NCI-H1930 (cell line): ENCODE measurements at regions not wholly inside any gene's neighbourhood (a gene's known extent, or its start where the extent isn't known, plus 50 kb on each side); places are given as distances from the start of the nearest gene placed in this dataset.
"Not testable (repeated sequence)": the region's sequence is repeated elsewhere in the genome, so short reads cannot be mapped to it uniquely, and the experiment has no call there.

Experiments
- DNase-seq, 2 experiments: peaks; one replicate each; lab custom pipeline; 2025; lab: John Stamatoyannopoulos, UW

DNA sequence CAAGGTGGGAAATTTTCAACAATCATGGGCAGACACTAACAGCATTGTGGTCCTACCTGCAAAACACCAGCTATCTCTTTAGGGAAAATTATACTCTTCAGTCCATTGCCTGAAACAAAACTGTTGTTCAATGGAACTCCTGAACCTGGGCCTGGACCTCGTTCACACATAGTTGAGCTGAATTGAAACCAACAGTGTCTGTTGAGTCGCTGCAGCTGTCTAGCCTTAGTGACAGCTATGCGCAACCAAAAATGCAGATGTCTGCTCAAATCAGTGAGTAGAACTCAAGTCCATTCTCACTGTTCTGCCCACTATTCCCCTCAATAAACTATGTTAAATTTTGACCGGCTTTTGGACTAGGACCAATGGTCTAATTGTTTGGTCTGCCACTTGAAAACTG is 286.2 kb downstream of the TFAP2A start:
- DNase-seq, result no peak

DNA sequence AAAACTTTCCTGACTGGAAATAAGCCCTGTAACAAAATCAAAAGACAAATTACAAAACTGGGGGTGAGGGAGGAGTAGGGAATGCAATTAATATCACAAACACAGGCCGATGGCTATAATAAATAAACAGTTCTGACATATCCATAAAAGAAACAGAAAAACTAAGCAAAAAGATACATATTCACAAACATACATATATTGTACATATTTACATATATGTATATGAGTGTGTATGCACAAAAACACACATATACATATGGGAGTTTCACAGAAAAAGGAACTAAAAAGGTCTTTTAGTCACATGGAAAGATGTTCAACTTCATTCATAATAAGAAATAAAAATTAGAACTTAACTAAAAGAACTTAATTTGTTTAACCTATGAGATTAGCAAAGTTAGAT is 292.7 kb downstream of the TFAP2A start:
- DNase-seq, result no peak

DNA sequence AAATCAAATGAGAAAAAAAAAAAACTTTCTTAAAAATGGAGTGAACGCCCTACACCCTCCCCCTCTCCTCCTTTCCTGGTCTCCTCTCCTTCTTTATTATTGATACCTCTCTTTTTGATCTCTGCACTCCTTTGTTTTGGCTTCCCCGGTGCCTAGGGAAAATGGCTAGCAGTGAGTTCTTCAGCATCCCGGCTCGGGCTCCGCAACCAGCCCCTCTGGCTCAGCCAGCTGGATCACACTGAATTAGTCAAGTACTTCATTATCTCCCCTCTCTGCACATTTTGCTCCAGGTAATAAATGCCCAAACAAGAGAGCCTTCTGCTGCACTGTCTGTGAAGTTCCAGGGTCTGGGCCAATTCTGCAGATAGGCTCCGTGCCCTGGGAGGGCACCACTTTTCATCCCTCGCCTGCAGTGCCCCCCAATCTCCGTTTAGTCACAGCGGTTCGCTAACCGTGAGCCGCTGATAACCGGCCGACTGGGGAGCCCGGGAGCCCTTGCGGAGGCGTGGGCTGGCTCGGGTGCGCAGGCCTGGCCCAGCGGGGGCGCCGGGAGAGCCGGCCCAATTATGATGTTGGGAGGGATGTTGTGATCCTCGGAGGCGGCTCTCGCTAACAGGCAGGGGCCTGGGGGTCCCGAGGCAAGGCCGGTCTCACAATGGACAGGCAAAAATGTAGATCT is 301.9 kb downstream of the TFAP2A start:
- DNase-seq, result no peak

DNA sequence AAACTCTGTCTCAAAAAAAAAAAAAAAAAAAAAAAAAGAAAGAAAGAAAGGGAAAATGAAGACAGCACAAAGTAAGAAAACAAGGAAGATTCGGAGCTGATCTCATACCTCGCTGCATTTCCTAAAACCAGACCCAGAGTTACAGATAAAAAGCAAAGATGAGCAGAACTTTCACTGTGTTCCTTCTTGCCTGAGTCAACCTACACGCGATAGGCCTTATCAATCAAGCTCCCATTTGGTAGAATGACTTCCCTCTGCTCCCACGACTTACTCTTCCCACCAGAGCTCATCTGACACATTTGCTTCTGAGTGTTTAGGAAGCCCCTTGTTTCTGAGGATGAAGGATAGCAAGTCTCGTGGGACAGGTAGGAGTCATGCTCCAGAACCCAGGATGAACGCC is 302.9 kb downstream of the TFAP2A start:
- no peak for DNase-seq

DNA sequence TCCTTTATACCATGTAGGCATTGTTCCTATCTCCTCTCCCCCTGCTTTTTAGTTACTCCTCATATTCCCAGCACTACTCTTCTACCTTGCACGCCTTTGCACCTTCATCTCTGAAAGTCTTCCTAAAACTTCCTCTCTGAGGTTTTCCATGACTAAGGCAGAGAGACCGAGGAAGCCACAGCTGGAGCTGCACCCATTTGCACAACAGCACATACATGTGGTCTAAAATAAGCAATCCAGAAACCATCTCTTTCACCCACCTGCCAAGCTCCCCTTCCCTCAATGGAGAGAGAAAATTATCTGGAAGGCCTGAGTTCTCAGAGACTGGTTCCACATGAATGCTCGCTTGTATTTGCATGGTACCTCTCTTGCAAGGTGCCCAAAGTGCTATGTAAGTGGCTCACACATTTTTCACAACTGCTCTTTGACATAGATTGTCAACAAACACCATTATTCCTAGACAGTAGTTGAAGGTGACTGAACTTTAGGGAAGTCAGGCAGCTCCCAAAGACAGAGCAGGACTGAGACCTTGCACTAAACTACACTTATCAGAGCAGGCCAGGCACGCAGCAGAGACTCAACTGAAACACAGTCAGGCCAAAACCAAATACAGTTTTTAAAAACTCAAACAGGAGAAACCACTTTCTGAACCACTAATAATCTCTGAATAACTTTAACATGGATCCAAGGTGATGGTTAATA is 313.2 kb downstream of the TFAP2A start:
- no peak for DNase-seq

DNA sequence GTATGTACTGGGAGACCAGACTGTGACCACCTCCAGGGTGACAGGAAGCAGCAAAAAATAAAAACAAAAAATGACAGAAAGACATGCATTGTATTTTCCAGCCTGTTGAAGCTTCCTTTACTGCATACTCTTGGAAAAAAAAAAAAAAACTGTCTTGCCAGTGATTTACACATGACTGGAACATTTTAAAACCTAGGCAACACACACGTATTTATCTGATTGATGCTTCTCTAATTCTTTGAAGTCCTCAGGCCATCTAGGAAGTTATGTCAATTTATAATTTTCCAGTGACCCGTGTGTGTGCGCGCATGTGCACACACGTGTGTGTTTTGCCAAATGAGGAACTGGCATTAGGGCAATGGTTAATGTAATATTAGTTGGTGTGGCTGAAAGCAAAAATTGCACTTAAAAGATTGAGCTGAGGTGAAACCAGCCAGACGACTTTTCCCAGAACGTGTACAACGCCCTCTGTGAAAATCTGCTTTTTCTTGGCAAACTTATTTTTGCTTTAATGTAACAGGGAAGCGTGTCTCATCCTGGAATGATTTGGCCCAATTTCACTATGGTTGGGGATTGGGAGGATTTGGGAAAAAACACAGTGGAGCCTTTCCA is 315.2 kb downstream of the TFAP2A start:
- DNase-seq, result no peak

DNA sequence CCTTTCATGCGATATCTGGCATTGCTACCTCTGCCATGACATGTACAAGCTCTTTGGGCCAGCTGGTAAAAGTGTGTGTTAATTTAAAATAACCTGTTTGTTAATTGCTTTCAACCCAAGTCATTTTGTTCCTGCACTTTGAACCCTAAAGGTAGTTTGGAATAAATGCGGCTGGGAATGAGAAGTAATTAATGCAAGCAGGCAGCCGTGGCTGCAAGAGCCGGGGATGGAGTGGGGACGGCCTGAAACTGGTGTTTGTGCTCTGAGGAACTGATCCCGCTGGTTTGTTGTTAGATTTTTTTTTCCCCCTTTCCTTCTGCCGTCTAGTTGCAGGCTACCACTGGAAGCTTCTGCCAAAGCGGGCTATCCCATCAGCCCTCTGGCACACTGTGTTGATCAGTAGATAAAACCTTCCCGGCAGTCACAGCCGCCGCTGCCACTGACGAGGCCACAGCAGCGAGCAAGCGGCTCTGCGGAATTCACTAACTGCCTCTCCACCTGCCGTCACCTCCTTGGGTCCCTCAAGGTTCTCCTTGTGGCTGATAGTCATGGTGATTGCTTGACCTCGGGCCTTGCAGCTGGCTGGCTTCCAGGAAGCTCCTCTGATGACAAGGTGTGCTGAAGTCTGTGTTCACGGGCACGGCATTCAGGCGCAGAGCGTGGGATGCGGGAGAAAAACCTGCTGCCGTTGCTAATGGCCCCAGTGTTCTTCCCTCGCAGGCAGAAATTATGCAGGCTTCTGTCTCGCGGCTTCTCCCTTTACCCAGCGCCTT is 315.9 kb downstream of the TFAP2A start:
- DNase-seq, result no peak

DNA sequence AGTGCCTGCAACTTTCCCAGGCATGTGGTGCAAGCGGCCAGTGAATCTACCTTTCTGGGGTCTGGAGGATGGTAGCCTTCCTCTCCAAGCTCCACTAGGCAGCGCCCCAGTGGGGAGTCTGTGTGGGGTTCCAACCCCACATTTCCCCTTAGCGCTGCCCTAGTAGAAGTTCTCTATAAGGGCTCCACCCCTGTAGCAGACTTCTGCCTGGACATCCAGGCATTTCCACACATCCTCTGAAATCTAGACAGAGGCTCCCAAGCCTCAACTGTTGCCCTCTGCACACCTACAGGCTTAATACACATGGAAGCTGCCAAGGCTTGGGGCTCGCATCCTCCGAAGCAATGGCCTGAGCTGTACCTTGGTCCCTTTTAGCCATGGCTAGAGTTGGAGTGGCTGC is 321.6 kb downstream of the TFAP2A start:
- no peak for DNase-seq

DNA sequence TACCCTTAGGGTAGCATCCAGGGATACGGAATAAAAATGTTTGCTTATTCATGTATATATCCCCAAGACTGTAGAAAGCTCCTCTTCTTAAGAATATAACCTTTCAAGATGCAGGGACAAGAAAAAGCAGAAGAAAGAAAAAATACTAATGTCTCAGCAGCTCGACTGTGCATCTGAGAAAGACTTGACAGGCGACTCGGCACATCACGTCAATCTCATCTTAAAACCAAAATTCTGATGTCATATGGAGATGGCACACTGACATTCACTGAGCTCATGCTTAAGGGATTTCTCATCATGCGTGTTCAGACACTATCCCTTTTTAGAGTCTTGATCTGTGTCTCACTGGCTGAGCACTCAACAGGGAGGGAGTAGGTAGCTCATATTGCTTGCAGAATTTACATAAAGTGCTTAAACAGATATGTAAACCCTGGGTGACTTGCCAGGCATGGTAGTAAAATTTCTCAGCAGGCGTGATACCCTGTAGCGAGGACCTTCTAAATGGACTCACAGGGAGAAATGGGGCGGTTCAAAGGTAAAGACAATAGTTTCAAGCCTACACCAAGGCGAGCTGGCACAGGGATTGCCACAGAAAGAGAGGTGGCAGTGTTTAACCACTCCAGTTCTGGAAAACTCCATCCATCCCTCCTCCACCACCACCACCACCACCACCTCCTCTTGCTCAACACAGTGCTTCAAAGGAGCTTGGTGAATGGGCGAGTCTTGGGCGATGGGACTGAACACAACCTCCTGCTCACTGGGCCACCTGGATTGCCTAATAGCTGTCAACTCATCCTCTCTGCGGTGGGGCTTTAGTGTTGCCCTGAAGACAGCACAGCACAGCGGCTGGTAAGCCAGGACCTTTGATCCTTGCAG is 330.5 kb downstream of the TFAP2A start:
- DNase-seq, result no peak

DNA sequence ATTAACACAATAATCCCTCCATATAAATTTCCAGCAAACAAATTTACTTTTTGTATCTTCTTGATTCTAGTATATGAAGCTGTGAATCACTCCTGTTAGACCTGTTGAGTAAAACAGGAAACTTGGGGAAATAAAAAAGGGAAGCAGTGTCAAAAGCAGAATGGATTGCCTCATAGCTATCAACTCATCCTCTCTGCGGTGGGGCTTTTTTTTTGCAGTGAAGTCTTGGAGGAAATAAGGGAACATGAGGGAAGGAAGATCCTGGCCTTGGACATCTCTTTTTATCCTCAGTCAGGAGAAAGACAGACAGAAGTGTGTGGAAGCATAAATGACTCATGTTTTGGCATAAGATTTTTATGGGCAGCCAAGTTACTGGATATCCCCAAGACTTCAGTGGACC is 332.5 kb downstream of the TFAP2A start:
- DNase-seq, result no peak

DNA sequence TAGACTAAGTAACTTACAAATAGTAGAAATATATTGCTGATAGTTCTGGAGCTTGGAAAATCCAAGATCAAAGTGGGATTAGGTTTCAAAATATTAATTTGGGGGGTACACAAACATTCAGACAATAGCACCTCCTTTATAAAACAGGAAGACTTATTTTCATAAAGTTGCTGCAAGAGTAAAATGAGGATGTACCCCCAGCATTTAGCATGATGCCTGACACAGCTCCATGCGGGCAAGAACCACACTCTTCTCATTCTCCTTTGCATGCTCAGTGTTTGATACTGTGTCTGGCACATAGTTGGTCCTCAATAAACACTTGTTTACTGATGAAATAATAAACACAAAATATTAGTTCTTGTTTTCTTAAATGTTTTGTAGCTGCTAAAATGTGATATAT is 332.9 kb downstream of the TFAP2A start:
- no peak for DNase-seq

DNA sequence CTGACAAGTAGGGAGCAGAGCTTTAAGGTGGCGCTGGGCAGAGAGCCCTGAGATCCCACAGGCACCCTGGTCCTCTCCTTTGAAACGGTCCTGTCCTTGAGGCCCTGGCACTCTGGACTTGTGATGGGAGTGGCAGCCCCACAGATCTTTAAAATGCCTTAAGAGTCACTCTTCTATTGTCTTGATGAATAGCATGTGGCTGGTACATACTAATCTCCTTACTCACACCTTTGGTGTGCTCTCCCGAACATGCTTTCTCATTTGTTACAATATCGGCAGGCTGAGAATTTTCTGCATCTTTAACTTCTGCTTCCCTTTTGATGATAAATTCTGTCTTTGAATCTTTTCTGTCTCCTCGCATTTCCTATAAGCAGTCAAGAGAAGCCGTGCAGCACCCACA is 333.8 kb downstream of the TFAP2A start:
- DNase-seq, result no peak

DNA sequence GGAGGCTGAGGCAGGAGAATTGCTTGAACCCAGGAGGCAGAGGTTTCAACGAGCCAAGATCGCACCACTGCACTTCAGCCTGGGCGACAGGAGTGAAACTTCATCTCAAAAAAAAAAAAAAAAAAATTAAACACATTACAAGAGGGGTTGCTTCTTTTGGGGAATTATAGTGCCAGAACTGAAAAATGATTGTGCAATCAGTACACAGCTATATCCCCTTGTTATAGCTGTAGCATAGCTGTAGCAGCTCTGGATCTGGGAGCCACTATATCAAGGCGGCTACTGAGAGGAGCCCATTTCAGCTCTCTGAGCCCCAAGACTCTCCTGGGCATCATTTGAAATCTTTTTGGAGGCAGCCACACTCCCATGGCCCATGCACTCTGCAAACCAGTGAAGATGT is 334.3 kb downstream of the TFAP2A start:
- DNase-seq, result no peak

DNA sequence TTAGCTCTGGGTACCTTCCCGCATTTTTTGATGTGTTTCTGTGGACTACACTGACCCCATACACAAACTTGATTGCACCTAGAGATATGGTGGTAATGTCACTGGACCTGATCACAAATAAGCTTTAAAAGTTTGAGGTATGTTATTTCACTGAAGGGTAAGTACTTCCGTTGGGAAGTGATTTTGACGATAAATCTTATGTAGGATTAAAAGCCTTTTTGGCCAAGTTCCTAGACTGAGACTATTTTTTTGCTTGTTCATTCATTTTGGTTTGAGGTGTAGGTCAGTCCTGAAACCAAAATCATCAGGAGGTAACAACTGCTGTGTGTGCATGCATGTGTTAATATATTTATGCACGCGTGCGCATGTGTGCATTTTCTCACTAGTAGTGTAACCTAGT is 336.3 kb downstream of the TFAP2A start:
- no peak for DNase-seq

DNA sequence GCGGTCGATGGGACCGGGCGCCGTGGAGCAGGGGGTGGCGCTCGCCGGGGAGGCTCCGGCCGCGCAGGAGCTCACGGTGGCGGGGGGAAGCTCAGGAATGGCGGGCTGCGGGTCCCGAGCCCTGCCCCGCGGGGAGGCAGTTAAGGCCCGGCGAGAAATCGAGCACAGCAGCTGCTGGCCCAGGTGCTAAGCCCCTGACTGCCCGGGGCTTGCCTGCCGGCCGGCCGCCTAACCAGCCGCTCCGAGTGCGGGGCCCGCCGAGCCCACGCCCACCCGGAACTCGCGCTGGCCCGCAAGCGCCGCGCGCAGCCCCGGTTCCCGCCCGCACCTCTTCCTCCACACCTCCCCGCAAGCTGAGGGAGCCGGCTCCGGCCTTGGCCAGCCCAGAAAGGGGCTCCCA is 340.1 kb downstream of the TFAP2A start:
- not testable (repeated sequence) for DNase-seq

DNA sequence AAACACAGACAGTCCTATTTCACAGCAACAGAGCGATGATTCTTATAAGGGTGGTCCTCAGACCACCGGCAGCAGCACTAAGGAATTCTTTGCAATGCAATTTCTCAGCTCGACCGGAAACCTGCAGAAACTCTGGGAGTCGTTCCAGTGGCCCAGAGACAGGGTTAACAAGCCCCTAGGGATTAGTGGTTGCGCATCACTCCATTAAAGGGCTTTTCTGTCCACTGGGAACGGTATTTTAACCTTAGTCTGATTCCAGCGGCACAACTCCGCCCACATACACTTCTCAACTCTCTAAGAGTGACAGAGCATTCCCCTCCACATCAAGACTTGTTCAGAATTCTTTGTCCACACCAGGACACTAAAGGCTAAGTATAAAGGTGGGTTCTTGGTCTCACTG is 341.5 kb downstream of the TFAP2A start:
- DNase-seq, result no peak

DNA sequence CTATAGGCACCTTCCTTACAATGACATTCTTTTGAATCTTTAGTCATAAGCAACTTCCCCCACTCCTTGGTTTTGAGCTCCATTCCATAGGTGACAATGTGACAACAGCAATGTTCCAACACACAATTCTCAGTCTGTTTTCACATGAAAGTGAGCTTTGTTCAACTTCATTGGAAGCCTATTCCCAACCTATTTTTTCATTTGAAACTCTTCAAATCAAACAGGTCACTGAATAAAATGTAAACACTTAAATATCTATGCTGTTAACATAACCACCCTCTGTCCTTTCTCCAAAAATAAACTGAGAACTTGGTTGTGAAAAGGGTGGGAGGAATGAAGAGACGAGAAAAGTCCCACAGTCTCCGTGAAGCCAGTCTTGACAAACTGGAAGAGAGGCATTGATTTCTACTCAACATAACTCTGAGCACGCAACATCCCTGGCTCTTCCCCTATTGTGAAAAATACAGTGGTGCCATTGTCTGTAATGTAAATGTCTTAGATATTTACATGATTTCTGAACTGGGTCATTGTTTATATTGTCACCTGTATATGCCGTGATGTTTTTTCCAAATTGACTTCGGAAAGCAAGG is 343.1 kb downstream of the TFAP2A start:
- DNase-seq, result no peak

DNA sequence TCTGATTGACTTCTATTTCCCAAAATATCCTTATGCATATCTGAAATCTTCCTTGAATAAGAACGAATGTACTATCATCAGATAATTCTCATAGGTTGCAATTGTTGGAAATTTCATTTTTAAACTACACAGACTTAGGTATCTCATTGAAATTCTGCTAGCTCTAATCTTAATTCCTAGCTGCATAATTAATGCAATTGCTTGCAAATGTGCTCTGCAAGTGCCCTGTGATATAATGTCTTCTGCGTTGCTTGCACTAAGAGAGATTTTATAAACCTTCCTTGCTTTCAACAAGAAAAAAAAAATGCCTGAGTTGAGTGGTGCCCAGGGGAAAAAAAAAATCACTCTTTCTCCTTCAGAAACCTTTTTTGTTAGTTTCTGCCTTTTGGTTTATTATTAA is 354.9 kb downstream of the TFAP2A start:
- DNase-seq, result no peak

DNA sequence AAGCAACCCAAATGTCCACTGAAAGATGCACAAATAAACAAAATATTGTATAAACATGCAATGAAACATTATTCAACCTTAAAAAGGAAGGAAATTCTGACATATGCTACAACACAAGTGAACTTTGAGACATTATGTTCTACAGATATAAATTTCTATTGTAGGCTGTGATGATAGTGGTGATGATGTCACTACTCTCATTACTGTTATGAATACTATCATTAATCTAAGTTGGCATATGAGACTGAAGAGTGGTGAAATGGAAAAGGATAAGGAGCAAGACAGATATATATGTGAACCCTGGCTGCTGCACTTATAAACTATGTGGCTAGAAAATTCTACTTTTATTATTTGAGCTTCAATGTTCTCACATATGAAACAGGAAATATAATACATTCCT is 360.2 kb downstream of the TFAP2A start:
- DNase-seq, result no peak

DNA sequence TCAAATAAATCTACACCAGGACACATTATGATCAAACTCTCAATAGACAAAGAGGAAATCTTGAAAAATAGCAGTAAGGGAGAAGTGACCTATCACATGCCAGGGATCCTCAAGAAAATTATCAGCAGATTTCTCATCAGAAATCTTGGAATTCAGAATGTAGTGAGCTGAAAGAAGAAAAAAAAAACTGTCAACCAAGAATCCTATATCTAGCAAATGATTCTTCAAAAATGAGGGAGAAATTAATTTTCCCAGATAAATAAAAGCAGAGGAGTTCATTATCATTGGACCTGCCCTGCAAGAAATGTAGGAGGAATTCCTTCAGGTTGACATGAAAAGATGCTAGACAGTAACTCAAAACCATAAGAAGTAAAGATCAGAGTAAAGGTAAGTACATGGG is 363.6 kb downstream of the TFAP2A start:
- no peak for DNase-seq
